ENCODE measurements at regions not wholly inside any gene's neighbourhood (a gene's known extent, or its start where the extent isn't known, plus 50 kb on each side); places are given as distances from the start of the nearest gene placed in this dataset.

GRCh38 chr6:3905945-3906845 is 57.0 kb downstream of the FAM50B start:
- Histone ChIP-seq H3K18ac (ENCODE audit: low read depth, low read length) (0 out of 2 replicates have a peak overlapping the region, but pooled peaks have one; percentile 15), H3K56ac (ENCODE audit: extremely low read depth, insufficient read depth, low read length) (no peak overlapping the region), H2AK9ac (replicated peaks; ENCODE audit: low read depth, low read length, poor library complexity) (peak overlapping the region; percentile 26), H3K27ac (ENCODE audit: insufficient read depth, low read length) (no peak overlapping the region), H3K23ac (ENCODE audit: low read depth, low read length) (no peak overlapping the region), H3K9ac (ENCODE audit: low read depth, low read length) (no peak overlapping the region), H2BK20ac (ENCODE audit: low read depth, low read length) (no peak overlapping the region), H3K4ac (ENCODE audit: low read depth, low read length) (peak overlapping the region; percentile 16; the same call in 1 of the 2 replicates), H3K36me3 (ENCODE audit: control insufficient read depth, insufficient read depth, low read length) (no peaks in the 10 kb centered on the region), H2AK5ac (ENCODE audit: low read depth, low read length) (peak overlapping the region; percentile 39; the same call in 1 of the 2 replicates), H4K8ac (ENCODE audit: low read depth in 2 of 2, low read length in 2 of 2) (peak overlapping the region in 1 of 2 experiments; percentile 42; a peak in 1 of 4 replicates), H4K91ac (ENCODE audit: insufficient read depth, low read depth, low read length) (peak overlapping the region; percentile 13; the same call in 1 of the 2 replicates), H3K4me1 (ENCODE audit: control insufficient read depth, insufficient read depth, low read length) (peaks cover 7% of the 10 kb centered on the region), H2AFZ (replicated peaks; ENCODE audit: low read length, poor library complexity) (peak overlapping the region; percentile 71), H4K5ac (ENCODE audit: low read depth, low read length) (no peak overlapping the region), H2BK120ac (ENCODE audit: low read depth, low read length) (no peak overlapping the region; the same call in 1 of the 2 replicates), H3K9me1 (ENCODE audit: insufficient read depth, low read length) (peaks cover 6% of the 10 kb centered on the region), H3K27me3 (ENCODE audit: control insufficient read depth, insufficient read depth, low read length) (no peaks in the 10 kb centered on the region), H3K9me3 (ENCODE audit: control insufficient read depth, insufficient read depth, low read length) (no peaks in the 10 kb centered on the region), H3K4me3 (ENCODE audit: insufficient read depth, low read depth, low read length) (no peak overlapping the region), H4K20me1 (ENCODE audit: insufficient read depth, low read length) (no peaks in the 10 kb centered on the region), H2BK5ac (ENCODE audit: low read depth, low read length, poor library complexity, severe bottlenecking) (no peak overlapping the region), H2BK15ac (ENCODE audit: low read depth, low read length) (no peak overlapping the region), H3K4me2 (ENCODE audit: low read depth, low read length) (no peak overlapping the region), H3K79me1 (ENCODE audit: low read depth in 1 of 2, low read length in 2 of 2) (no peaks in the 10 kb centered on the region), H3K14ac (replicated peaks; ENCODE audit: low read depth, low read length) (no peak overlapping the region)
- no peak for TF ChIP-seq MAFK (IDR thresholded peaks at IDR 0.05; ENCODE audit: low read depth, low read length)
- 77% methylated on average over 14 of the region's 26 CpGs; no CpG with 5 or more reads in 1 of the 2 experiments for WGBS, 2 experiments (ENCODE audit: extremely low coverage in 2 of 2, insufficient read length in 1 of 2)
- ChIA-PET CTCF (interaction anchor here (0.7 kb wide), 1 partner anchor 72 kb away, joined by 3 read pairs; no protein-coding TSS in a partner anchor), POLR2A (ENCODE audit: unreplicated experiment) (interaction anchor here (0.7 kb wide), 1 partner anchor 29 kb away, joined by 4 read pairs; no protein-coding TSS in a partner anchor)
- no peak; the same call in 1 of the 2 replicates for ATAC-seq (ENCODE audit: low read depth)
- in situ Hi-C loops (cut with MboI; ENCODE audit: low sequenced_read_pairs): no loop called here
- intact Hi-C loops (cut with micrococcal nuclease): no loop called here
- BruUV-seq (replicated peaks): no TSS peak
- no peak for DNase-seq
- dilution Hi-C loops (cut with HindIII; ENCODE audit: low sequenced_read_pairs, unreplicated experiment): no loop called here

Measured in IMR-90 (cell line).